Neuronal stem cell (in vitro differentiated cells): ENCODE measurements at regions not wholly inside any gene's neighbourhood (a gene's known extent, or its start where the extent isn't known, plus 50 kb on each side); places are given as distances from the start of the nearest gene placed in this dataset.

Source experiments
- DNase-seq: peaks from one replicate; pipeline ENCODE4 v3.0.0-alpha.2; 2013; ENCODE audit warnings: low spot score
- H2AFZ ChIP-seq: one replicate; pipeline ENCODE4 v1.6.1; 2013; ENCODE audit warnings: mild to moderate bottlenecking, low read length, inconsistent platforms
- H2AK5ac ChIP-seq: 2 replicates; pipeline ENCODE4 v1.6.1; 2013; ENCODE audit warnings: low read depth, mild to moderate bottlenecking, inconsistent platforms, low read length, moderate library complexity, mixed read lengths
- H2BK120ac ChIP-seq: 2 replicates; pipeline ENCODE4 v1.6.1; 2013; ENCODE audit warnings: low read depth, mild to moderate bottlenecking, inconsistent platforms, low read length, moderate library complexity, mixed read lengths
- H2BK12ac ChIP-seq: one replicate; pipeline ENCODE4 v1.6.1; 2013; ENCODE audit warnings: low read length, inconsistent platforms
- H2BK15ac ChIP-seq: 2 replicates; pipeline ENCODE4 v1.6.1; 2013; ENCODE audit warnings: mild to moderate bottlenecking, low read length, inconsistent platforms, mixed read lengths
- H2BK5ac ChIP-seq: one replicate; pipeline ENCODE4 v1.6.1; 2013; ENCODE audit warnings: inconsistent platforms, mild to moderate bottlenecking, low read length, moderate library complexity
- H3K14ac ChIP-seq: one replicate; pipeline ENCODE4 v1.6.1; 2013; ENCODE audit warnings: low read length, inconsistent platforms
- H3K18ac ChIP-seq: 2 replicates; pipeline ENCODE4 v1.6.1; 2013; ENCODE audit warnings: low read length, inconsistent platforms
- H3K23ac ChIP-seq: 2 replicates; pipeline ENCODE4 v1.6.1; 2013; ENCODE audit warnings: low read depth, mild to moderate bottlenecking, mixed read lengths, low read length, inconsistent platforms; ENCODE audit not compliant: poor library complexity
- H3K27ac ChIP-seq: replicated peaks from 3 replicates; pipeline ENCODE4 v1.5.1; 2013; ENCODE audit warnings: low read length, inconsistent platforms
- H3K27me3 ChIP-seq, 3 experiments: 2 replicates each; pipeline ENCODE4 v1.6.1; 2013; ENCODE audit warnings: low read length in 3 of 3, mild to moderate bottlenecking in 2 of 3, inconsistent platforms in 1 of 3, low read depth in 1 of 3, mixed read lengths in 1 of 3, moderate library complexity in 1 of 3; ENCODE audit not compliant: control insufficient read depth in 3 of 3, insufficient read depth in 3 of 3
- H3K36me3 ChIP-seq, 2 donors: replicated peaks in 1 of 2; 2 replicates each; pipeline ENCODE4 v1.6.1; 2013; ENCODE audit warnings: low read length in 2 of 2; ENCODE audit not compliant: control insufficient read depth in 2 of 2, insufficient read depth in 2 of 2
- H3K4ac ChIP-seq: 2 replicates; pipeline ENCODE4 v1.6.1; 2013; ENCODE audit warnings: inconsistent platforms, mild to moderate bottlenecking, low read length, moderate library complexity
- H3K4me1 ChIP-seq, 2 donors: 1 replicate in 1 of 2; 2 replicates in 1 of 2; pipeline ENCODE4 v1.6.1; 2013; ENCODE audit warnings: low read length in 2 of 2, low read depth in 1 of 2; ENCODE audit not compliant: control insufficient read depth in 2 of 2, insufficient read depth in 1 of 2
- H3K4me2 ChIP-seq: one replicate; pipeline ENCODE4 v1.6.1; 2013; ENCODE audit warnings: mild to moderate bottlenecking, low read length, inconsistent platforms; ENCODE audit not compliant: insufficient read depth, poor library complexity, severe bottlenecking
- H3K4me3 ChIP-seq, 2 donors: 2 replicates each; pipeline ENCODE4 v1.5.1; 2013; ENCODE audit warnings: low read length in 2 of 2, mild to moderate bottlenecking in 2 of 2, inconsistent platforms in 1 of 2, moderate library complexity in 1 of 2
- H3K79me1 ChIP-seq: one replicate; pipeline ENCODE4 v1.6.1; 2013; ENCODE audit warnings: low read depth, mild to moderate bottlenecking, inconsistent platforms, low read length, moderate library complexity
- H3K9ac ChIP-seq: one replicate; pipeline ENCODE4 v1.6.1; 2013; ENCODE audit warnings: mild to moderate bottlenecking, low read depth, low read length, inconsistent platforms; ENCODE audit not compliant: poor library complexity
- H3K9me3 ChIP-seq, 2 donors: replicated peaks in 1 of 2; 2 replicates each; pipeline versions ENCODE3 to v1.6.1; 2013; ENCODE audit warnings: low read length in 2 of 2, mild to moderate bottlenecking in 2 of 2, inconsistent platforms in 1 of 2, low read depth in 1 of 2, mixed read lengths in 1 of 2, moderate library complexity in 1 of 2; ENCODE audit not compliant: control insufficient read depth in 2 of 2, insufficient read depth in 1 of 2
- H4K8ac ChIP-seq: one replicate; pipeline ENCODE4 v1.6.1; 2013; ENCODE audit warnings: low read depth, mild to moderate bottlenecking, inconsistent platforms, low read length, moderate library complexity
- H4K91ac ChIP-seq: one replicate; pipeline ENCODE4 v1.6.1; 2013; ENCODE audit warnings: low read length, low read depth, mild to moderate bottlenecking, inconsistent platforms; ENCODE audit not compliant: poor library complexity
- WGBS, 2 donors: extraction: QIAGEN DNeasy Blood & Tissue Kit; methylation state at CpG; one replicate each; pipeline ENCODE4 v1.1.7; 2013; ENCODE audit warnings: missing lambda C conversion rate in 2 of 2, mixed read lengths in 1 of 2; ENCODE audit not compliant: insufficient read length in 2 of 2, insufficient replicate concordance in 1 of 2; ENCODE audit errors: extremely low coverage in 2 of 2; 5-methylcytosine and 5-hydroxymethylcytosine counted together

- no peak overlapping the region for H3K14ac ChIP-seq
- no peak overlapping the region for H3K4ac ChIP-seq
- H3K27me3 ChIP-seq: no peaks in the 10 kb centered on the region
- H4K8ac ChIP-seq: no peak overlapping the region
- no peaks in the 10 kb centered on the region for H3K4me1 ChIP-seq
- no peak overlapping the region for H2AFZ ChIP-seq
- H3K4me3 ChIP-seq: no peak overlapping the region
- H3K79me1 ChIP-seq: no peaks in the 10 kb centered on the region
- H3K18ac ChIP-seq: no peak overlapping the region
- no peak overlapping the region for H2AK5ac ChIP-seq
- WGBS, 2 donors: no CpG with 5 or more reads among the region's 1 CpG
- no peak overlapping the region for H2BK120ac ChIP-seq
- peak; percentile 31 for DNase-seq
- no peak overlapping the region for H4K91ac ChIP-seq
- H3K23ac ChIP-seq: no peak overlapping the region
- H2BK15ac ChIP-seq: no peak overlapping the region
- H3K9me3 ChIP-seq: peaks cover 0 to 23% of the 10 kb centered on the region in 2 donors
- H2BK5ac ChIP-seq: no peak overlapping the region
- no peak overlapping the region for H2BK12ac ChIP-seq
- H3K9ac ChIP-seq: no peak overlapping the region
- no peak overlapping the region for H3K4me2 ChIP-seq
- H3K36me3 ChIP-seq: no peaks in the 10 kb centered on the region
- peak overlapping the region; percentile 70 for H3K27ac ChIP-seq
These were observed 227.7 kb downstream of the RND3 start for GRCh38 chr2:150259746-150260145.

GRCh38 chr2:150258781-150259307, 228.6 kb downstream of the RND3 start:
- Histone ChIP-seq H2BK5ac (no peak overlapping the region), H4K91ac (no peak overlapping the region), H3K4me1 (no peaks in the 10 kb centered on the region), H2BK120ac (no peak overlapping the region), H3K4me2 (no peak overlapping the region), H3K9ac (no peak overlapping the region), H2BK12ac (no peak overlapping the region), H3K27me3 (no peaks in the 10 kb centered on the region), H4K8ac (no peak overlapping the region), H3K27ac (no peak overlapping the region), H3K9me3 (peaks cover 0 to 19% of the 10 kb centered on the region in 2 donors), H3K18ac (no peak overlapping the region), H3K14ac (no peak overlapping the region), H3K4me3 (no peak overlapping the region), H2AK5ac (no peak overlapping the region), H3K36me3 (no peaks in the 10 kb centered on the region), H3K23ac (no peak overlapping the region), H3K4ac (no peak overlapping the region), H2AFZ (no peak overlapping the region), H3K79me1 (no peaks in the 10 kb centered on the region), H2BK15ac (no peak overlapping the region)
- no CpG with 5 or more reads among the region's 8 CpGs for WGBS, 2 donors
- no peak for DNase-seq

GRCh38 chr2:150256736-150257135, 230.7 kb downstream of the RND3 start:
- Histone ChIP-seq H2AFZ (no peak overlapping the region), H3K23ac (no peak overlapping the region), H3K9ac (no peak overlapping the region), H3K4me2 (no peak overlapping the region), H2BK120ac (no peak overlapping the region), H2BK5ac (no peak overlapping the region), H3K4me1 (no peaks in the 10 kb centered on the region), H2BK12ac (no peak overlapping the region), H2BK15ac (no peak overlapping the region), H3K36me3 (no peaks in the 10 kb centered on the region), H4K8ac (no peak overlapping the region), H3K9me3 (peaks cover 0 to 12% of the 10 kb centered on the region in 2 donors), H3K79me1 (no peaks in the 10 kb centered on the region), H3K4me3 (no peak overlapping the region), H2AK5ac (no peak overlapping the region), H3K18ac (no peak overlapping the region), H4K91ac (no peak overlapping the region), H3K27me3 (no peaks in the 10 kb centered on the region), H3K27ac (no peak overlapping the region), H3K4ac (no peak overlapping the region), H3K14ac (no peak overlapping the region)
- no CpG with 5 or more reads among the region's 3 CpGs for WGBS, 2 donors
- no peak for DNase-seq

- Histone ChIP-seq H3K9ac (no peak overlapping the region), H2AFZ (no peak overlapping the region), H2BK15ac (no peak overlapping the region), H3K4ac (no peak overlapping the region), H2BK12ac (no peak overlapping the region), H3K9me3 (peaks cover 0 to under 1% of the 10 kb centered on the region in 2 donors), H4K91ac (no peak overlapping the region), H3K4me3 (no peak overlapping the region), H3K79me1 (no peaks in the 10 kb centered on the region), H3K27me3 (no peaks in the 10 kb centered on the region), H2AK5ac (no peak overlapping the region), H3K4me1 (no peaks in the 10 kb centered on the region), H3K23ac (no peak overlapping the region), H3K27ac (no peak overlapping the region), H3K18ac (no peak overlapping the region), H3K14ac (no peak overlapping the region), H2BK5ac (no peak overlapping the region), H4K8ac (no peak overlapping the region), H2BK120ac (no peak overlapping the region), H3K4me2 (no peak overlapping the region), H3K36me3 (no peaks in the 10 kb centered on the region)
- DNase-seq: no peak
These were observed 231.9 kb downstream of the RND3 start for GRCh38 chr2:150255528-150255927.
